Fibroblast of skin of back (primary cell): ENCODE measurements at regions not wholly inside any gene's neighbourhood (a gene's known extent, or its start where the extent isn't known, plus 50 kb on each side); places are given as distances from the start of the nearest gene placed in this dataset.
A peak's percentile ranks its signal among the peaks of the same experiment; 100 is the strongest.

ENCODE experiments used
- DNase-seq: peaks from one replicate; pipeline ENCODE4 v3.0.0-alpha.2; 2013

DNA sequence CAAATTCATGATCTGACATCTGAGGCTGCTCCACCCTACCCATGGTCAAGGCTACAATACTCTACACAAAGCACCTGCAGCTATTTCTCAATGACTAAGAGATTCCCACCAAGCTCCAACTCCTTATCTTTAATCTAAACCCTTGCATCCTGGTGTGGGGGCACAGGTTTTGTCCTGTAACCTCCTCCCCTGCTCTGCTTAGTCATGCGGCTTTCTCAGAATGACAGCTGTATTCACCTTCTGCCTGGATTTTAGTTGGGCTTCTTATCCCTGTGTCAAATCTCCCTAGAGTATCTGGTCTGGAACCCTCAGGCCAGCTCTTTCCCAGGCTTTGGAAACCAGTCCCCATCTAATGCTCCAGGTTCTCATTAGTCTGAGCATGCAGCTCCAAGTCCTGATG is 159.0 kb downstream of the BARHL2 start:
- no peak for DNase-seq

DNA sequence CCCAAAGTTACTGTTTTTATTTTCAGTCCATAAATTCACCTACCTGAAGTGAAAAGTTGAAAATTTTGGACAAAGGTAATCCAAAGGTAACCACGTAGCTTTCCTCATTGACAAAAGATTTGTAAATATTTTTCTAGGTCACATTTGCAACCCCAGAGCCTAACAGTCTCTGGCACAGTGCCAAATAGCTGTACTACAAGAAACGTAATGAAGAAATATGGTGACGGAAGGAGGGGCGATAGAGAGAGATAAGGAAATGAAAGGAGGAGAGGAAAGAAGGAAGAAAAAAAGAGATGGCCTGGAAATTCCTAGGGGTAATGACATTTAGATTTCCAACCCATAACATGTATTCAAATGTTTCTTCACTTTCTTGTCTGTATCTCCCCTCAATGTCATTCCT is 159.4 kb downstream of the BARHL2 start:
- no peak for DNase-seq

DNA sequence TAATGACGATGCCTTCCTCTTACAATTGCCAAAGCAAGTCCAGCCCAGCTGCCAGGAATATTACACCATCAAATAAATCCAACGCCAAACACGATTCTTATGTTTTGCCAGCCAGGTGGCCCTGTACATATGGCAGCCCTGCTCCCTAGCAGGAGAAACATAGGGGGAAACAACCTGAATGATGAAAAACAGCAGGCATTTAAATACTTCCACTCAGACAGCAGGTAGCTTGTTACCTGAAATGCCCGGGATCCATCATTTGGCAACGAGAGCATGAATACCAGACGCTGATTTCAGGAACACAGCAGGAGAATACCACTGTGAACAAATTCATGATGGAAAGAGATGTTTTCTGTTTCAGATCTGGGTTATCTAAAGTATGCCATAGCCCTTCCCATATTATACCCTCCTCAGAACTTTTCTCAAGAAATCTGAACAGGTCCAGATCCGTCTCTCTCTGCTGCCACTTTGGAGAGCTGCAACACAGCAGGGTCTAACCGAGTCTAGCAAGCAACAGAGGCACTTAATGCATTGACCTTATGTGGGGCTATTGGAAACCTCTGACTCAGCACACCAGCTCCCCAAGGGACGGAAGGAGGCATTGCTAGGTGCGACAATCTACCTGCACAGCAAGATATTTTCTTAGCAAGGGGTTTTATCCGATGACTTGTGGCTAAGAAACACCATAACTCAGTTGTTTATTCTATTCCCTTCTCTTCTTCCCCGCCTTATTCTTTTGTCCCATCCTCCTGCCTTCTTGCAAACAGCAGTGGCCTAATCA is 166.3 kb downstream of the BARHL2 start:
- DNase-seq: no peak

DNA sequence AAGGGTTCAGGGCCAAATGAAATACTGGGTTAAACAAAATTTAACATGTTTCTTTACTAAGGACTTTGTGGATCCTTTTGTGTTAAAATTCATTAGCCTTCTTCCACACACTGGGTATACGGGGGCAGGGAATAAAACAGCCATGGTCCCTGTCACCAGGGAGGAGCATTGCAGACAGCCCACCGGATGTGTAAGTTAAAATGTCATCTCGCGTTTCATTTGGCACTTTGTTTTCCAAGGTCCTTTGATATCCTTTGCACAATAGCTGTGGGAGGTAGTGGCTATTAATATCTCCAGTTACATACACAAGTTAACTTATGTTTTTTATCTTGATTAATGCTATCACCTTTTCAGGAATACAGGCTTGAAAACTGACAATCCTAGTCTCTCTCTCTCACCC is 172.7 kb downstream of the BARHL2 start:
- no peak for DNase-seq

DNA sequence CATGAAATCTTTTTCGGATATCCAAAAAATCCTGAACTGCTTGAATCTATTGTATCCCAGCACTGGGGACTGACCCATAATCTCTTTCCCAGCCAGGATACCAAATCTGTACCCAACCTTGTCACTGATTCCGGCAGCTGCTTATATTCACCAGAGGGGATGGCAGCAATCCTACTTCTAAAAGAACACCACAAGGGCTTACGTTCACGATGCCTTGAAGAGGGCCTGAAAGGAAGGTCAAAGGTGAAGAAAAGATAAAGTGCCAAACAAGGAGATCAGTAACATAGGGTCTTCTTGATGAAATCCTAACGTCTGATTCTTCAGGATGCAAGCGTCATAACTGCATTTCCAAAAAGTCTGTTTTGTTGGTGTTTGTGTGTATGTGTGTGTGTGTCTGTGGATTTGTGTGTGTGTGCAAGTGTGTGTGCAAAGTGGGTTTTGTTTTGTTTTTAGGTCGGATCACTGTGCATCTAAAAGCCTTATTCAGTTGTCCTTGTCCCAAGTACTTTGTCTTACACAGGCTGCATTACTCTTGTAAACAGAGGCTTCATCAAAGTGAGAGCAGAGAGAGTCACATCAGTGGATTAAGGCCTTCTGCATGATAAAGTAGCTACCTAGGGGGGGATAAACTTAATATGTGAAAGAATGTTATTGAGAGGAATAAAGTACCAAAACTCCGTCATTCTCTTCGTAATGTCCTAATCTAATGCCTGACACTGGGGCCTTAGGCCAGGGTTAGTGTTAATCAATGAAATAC is 179.3 kb downstream of the BARHL2 start:
- no peak for DNase-seq

DNA sequence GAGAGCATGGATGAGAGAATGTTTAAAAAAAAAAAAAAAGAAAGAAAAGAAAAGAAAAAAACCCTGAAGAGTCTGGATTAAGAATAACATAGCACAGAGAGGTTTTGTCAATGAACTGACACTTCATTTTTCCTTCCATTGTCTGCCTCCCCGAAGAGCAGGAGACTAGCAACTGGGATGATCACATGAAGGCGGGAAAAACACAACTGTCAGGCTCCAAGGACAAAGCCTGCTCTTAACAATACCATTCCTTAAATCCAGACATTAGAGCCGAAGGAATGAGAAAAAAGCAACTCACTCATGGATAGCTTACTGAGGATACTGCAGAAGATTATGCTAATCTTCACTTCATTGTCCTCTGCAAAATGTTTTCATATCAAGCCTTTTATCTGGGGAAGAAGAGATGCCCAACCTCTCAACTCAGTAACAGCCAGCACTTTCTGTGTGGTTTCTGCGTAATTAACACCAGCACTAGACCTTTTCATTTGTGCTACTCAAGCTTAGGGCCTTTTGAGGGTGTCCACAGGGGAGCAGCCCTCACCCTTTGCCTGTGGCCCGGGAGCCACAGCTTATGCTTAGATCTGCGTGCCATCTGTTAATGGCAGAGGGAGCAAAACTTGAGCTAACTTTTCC is 182.3 kb downstream of the BARHL2 start:
- no peak for DNase-seq

DNA sequence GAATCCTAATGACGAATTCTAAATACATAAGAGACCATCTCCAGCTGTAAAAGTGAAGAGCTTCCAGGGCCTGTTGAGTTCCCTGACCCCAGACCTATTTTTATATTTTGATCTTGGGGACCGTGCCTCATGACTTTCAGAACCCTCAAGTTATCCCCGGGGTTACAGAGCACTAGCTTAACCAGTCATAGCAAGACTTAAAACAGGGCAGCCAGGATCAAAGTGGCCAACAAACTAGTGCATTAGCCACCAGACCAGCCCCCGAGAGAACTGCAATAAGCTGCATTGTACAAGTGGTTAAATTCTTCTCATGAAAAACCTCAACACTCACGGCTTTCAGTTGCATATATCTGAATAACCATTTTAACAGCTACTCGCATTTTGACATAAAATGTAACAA is 183.0 kb downstream of the BARHL2 start:
- DNase-seq: no peak

DNA sequence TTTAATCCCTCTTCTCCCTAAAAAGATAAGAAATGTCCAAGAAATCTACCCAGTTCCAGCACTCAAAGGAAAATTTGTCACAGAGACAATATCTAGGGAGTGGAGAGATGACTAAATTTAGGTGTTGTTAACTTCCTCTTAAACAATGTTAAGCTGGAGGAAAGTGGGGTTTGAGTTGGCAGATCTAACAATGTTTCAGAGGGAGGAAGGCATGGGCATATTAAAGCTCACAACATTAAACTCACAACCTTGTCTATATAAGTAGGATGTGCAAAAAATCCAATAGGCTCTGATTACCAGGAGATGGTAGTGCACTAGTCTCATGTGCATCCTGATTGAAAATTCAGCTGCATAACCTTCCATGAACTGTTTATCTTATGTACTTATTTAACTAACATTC is 190.1 kb downstream of the BARHL2 start:
- DNase-seq: no peak

DNA sequence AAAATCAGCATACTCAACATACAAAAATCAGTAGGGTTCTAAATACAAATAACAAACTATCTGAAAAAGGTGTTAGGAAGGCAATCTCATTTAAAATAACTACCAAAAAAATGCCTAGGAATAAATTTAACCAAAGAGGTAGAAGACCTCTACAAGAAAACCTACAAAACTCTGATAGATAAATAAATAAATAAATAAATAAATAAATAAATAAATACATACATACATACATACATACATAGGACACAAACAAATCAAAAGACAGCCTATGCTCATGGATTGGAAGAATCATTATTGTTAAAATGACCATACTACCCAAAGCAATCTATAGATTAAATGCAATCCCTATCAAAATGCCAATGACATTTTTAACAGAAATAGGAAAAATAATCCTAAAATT is 194.7 kb downstream of the BARHL2 start:
- no peak for DNase-seq

DNA sequence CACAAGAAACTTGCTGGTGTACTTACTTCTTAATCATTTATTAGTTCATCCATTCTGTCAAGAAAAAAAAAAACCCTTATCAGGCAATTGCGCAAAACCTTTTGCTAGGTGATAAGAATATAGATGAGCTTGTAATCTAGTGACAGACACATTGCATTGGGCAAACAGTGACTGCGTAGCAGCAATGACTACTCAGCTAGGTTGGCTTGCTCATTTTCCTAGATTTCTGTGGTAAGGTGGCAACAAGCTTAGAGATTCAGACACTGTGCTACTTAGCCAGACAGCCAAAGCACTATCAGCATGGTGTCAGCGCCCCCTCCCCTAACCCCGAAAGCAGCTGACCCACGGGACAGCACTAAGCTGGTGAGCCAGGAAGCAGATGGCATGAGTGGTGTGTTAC is 203.1 kb downstream of the BARHL2 start:
- DNase-seq: no peak

DNA sequence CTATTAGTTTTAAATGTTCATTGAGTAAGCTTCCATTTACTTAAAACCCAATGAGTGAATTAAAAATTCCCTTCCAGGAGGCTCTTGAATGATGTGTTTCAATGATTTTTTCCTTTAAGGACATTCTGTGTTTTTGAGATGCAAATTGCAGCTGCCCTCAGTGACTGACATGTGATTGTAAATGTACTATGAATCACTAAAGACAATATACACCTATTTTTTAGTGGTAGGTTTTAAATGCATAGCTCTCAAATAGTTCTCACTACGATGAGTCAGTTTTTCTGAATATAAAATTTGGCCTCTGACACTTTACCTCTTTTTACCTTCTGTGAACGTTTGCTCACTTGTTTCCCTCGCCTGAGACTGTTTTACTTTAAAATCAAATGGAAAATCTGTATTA is 204.7 kb downstream of the BARHL2 start:
- no peak for DNase-seq

DNA sequence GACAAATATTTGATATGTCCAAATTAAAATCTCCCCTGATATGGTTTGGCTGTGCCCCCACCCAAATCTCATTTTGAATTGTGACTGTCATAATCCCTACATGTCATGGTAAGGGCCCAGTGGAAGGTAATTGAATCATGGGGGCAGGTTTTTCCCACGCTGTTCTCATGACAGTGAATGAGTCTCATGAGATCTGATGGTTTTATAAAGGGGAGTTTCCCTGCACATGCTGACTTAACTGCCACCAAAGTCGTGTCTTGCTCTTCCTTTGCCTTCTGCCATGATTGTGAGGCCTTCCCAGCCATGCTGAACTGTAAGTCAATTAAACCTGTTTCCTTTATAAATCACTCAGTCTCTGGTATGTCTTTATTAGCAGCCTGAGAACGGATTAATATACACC is 207.0 kb downstream of the BARHL2 start:
- no peak for DNase-seq

DNA sequence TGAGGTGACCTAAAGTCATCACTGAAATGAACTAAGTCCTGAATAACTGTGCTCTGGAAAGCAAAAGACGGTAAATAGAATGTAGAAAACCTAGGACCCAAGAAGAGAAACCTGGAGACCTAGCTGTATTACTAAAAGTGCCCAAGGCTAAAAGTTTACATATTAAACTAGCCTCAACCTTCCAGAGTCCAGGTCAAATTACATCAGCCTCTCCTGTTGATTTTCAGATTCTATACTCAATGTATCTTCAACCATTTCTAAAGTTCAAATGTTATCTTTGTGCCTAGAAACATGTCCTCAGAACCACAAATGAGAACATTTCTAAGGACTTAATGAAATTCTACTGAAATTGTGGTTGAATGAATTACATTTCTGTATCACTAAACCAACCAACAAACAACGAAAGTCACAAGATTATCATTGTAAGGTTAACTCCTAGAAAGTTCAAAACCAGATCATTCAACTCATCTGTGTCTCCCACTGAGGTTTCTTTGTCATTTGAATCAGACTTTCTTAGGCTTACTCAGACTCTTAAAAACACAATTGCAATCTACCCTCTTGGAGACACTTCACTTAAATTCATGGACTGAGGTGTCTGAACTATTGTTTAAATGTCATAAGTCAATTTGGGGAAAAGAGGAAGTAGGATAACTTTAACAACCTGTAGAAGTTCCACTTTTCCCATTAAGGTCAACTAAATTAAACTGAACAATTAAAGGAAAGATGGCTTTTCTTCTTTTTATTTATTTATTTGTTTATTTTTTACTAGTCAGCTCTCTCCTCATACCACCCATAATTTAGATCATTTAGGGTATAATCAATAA is 207.7 kb downstream of the BARHL2 start:
- no peak for DNase-seq

DNA sequence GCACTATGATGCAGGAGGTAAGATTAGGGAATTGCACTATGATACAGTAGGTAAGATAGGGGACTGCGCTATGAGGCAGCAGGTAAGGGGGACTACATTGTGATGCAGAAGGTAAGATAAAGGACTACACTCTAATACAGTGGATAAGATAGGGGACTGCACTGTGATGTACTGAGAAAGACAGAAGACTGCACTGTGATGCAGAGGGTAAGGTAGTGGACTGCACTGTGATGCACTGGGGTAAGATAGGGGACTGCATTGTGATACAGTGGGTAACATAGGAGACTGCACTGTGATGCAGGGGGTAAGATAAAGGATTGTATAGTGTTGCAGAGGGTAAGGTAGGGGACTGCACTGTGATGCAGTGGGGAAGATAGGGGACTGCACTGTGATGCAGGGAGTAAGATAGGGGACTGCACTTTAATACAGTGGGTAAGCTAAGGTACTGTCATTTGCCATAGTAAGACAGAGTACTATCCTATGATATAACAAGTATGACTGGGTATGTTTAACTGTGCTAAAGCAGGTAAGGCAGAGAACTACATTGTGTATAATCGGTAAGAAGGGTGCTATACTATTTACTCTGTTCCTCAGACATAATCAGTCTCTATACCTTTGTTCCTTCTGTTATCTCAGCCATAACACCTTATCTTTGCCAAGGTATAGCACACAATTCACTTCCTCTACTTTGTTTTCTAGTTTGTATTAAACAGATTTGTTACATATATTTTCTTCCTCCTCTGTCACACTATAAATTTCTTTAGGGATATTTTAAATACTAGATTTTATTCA is 208.5 kb downstream of the BARHL2 start:
- DNase-seq: no peak

DNA sequence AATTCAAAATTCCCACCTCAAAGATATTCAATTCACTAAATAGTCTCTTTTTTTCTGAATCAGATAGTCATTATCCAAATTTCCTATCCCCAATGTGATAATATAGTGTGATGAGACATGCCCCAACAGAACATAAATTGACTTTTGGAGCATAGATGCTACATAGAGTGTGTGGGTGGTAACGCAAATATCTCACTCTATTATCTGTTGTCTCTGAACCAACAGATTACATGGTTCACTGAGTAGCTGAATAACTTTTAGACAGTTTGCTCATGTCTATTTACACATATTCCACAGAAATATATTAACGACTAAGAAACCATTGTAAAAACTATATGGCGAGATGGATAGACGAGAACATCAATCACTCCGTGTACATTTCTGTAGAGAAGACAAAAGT is 209.9 kb downstream of the BARHL2 start:
- no peak for DNase-seq

DNA sequence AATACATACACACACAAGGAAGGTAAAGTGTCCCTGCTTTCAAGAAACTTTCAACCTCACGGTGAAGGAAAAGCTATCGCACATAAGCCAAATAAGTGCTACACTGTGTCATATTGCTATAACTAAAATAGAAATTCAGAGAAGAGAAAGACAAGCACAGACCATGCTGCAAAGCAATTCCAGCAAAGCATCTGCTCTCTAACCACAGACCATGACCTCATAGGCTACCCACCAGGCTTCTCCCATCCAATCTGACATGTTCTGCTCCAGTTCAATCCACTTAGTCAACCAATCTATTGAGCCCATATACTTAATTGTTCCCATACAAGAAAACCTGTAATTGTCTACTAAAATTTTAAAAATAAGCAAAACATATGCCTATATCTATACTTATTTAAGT is 211.3 kb downstream of the BARHL2 start:
- no peak for DNase-seq

DNA sequence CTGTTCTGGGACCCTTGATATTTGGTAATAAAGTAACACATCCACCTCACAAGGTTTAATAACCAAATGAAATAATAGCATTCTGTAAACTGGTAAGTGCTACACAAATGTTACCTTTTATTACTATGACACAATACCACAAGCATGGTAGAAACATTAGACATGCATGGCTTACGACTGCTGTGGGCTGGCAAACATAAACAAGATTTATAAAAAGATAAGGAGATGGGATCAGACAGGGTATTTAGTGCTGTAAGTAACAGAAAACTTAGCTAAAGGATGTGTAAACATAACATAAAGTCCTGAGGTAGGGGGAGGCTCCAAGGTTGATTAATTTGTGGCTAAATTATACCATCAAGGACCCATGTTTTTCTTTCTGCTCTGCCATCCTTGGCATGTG is 212.6 kb downstream of the BARHL2 start:
- no peak for DNase-seq

DNA sequence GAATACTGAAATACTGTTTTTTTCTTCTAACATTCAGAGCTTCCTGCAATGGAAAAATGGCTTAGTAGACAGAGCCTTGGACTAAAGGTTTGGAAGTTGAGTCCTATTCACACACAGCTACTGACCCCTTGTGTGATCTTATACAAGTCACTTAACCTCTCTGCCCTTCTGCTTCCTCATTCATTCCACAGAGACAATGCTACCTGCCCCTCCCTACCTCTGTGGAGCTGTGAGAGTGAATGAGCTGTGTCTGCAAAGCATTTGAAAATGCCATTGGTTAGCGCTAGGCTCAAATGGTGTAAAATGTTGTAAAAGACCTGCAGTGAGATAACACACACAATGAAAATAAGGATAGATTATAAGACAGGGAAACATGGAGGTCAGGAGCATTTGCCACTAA is 214.4 kb downstream of the BARHL2 start:
- no peak for DNase-seq

DNA sequence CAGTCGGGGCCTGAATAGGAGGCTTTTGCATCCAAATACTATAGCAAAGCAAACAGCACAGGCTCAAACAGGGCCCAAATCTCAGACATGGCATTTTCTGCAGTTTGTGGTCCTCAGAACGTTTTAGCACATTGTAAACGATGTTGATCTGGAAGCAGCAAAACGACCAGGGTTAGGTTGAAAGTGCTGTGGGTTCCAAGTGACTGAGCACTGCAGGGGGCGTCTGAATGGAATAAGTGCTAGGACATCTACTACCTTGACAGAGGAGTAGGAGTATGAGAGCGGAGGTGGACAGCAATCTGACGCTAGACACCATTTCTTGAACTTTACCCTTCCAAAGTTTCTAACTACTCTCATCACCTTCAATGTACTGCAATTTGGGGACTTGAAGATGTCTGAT is 214.9 kb downstream of the BARHL2 start:
- DNase-seq: no peak

DNA sequence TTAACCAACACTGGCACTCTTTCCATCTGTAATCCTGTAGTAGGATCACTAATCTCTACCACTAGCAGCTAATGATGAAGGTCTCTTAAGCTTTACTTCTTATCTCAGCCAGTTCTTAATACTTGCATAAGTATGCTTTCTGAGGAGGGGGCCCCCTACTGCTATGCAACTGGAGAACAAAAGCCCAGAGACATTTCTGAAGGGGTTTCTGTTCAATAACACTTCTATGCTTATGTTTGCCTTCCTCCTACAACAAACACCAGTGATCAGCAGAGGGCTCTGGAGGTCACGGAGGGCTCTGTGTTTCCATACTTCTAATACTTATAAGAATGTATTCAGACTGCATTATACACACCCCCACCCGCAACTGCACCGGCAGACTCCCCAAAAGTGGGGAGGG is 215.8 kb downstream of the BARHL2 start:
- no peak for DNase-seq

DNA sequence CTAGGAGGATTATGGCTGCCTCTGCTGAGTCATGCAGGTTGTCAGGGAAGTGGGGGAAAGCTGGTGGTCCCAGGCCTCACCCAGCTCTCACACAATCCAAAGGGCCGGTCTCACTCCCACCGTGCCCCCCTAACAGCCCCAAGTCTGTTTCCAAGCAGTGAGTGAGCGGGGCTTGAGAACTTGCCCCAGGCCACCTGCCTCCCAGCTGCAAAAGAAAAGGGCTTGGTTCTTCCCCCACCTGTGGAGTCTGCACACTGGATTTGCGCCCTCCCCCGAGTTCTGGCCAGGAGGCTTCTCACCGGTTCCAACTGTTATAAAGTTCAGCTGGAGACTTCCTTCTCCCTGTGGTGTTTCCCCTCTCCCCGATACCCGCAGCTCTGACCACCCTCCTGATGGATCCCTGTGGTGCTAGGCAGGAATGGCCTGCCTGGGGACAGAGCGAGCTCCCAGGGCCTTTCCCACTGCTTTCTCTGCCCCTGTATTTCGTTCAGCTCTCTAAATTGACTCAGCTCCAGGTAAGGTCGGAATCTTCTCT is 222.3 kb downstream of the BARHL2 start:
- no peak for DNase-seq

DNA sequence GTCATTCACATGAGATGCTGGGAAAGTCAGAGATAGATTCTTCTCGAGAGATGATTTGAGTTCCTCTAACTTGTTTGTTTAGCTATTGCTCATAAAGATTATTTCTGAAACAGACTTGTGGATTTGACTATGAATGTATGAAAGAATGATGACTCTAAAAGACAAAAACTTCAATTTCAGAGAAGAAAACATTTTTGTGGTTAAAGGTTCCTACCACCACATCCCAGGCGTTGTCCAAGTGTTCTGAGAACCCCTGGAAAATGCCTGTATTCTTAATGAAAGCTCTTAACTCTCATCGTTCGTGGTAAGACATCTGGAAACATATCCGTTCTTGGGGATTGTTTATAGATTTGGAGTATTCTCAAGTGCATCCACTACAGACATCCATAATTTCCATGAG is 228.7 kb downstream of the BARHL2 start:
- peak; percentile 92 for DNase-seq
